ENCODE measurements at regions not wholly inside any gene's neighbourhood (a gene's known extent, or its start where the extent isn't known, plus 50 kb on each side); places are given as distances from the start of the nearest gene placed in this dataset.
A peak's percentile ranks its signal among the peaks of the same experiment; 100 is the strongest.

- TF ChIP-seq, protein P1, sequence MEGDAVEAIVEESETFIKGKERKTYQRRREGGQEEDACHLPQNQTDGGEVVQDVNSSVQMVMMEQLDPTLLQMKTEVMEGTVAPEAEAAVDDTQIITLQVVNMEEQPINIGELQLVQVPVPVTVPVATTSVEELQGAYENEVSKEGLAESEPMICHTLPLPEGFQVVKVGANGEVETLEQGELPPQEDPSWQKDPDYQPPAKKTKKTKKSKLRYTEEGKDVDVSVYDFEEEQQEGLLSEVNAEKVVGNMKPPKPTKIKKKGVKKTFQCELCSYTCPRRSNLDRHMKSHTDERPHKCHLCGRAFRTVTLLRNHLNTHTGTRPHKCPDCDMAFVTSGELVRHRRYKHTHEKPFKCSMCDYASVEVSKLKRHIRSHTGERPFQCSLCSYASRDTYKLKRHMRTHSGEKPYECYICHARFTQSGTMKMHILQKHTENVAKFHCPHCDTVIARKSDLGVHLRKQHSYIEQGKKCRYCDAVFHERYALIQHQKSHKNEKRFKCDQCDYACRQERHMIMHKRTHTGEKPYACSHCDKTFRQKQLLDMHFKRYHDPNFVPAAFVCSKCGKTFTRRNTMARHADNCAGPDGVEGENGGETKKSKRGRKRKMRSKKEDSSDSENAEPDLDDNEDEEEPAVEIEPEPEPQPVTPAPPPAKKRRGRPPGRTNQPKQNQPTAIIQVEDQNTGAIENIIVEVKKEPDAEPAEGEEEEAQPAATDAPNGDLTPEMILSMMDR (conservative IDR thresholded peaks at IDR 0.05): peak; percentile 14; the same call in 1 of the 2 replicates
- no peak for TF ChIP-seq ZFX (IDR thresholded peaks at IDR 0.05)
These were observed 94.4 kb upstream of the IMPG1 start for GRCh38 chr6:76166874-76167273.

Measured in C4-2B (cell line).